Lung (tissue), 11 donors: ENCODE measurements at regions not wholly inside any gene's neighbourhood (a gene's known extent, or its start where the extent isn't known, plus 50 kb on each side); places are given as distances from the start of the nearest gene placed in this dataset.

Experiments used
- ATAC-seq: fragments of 200-7000 bp; cut with Tn5 transposase; one replicate; pipeline ENCODE4 v1.9.1; 2020; ENCODE audit warnings: moderate number of reproducible peaks; ENCODE audit not compliant: insufficient read depth, low FRiP score
- DNase-seq, 3 donors: peaks; one replicate each; pipeline ENCODE4 v3.0.0-alpha.2; 2013 to 2017
- H3K27ac ChIP-seq, 2 donors: one replicate each; pipeline ENCODE4 v1.5.1; 2013; ENCODE audit warnings: mild to moderate bottlenecking in 2 of 2, moderate library complexity in 2 of 2, control low read depth in 1 of 2, inconsistent platforms in 1 of 2, low read depth in 1 of 2, low read length in 1 of 2
- H3K27me3 ChIP-seq, 3 donors: one replicate each; pipeline ENCODE4 v1.5.1; 2013; ENCODE audit warnings: low read length in 2 of 3; ENCODE audit not compliant: control insufficient read depth in 3 of 3, insufficient read depth in 3 of 3
- H3K36me3 ChIP-seq, 4 donors: one replicate each; pipeline ENCODE4 v1.5.1; 2013; ENCODE audit warnings: low read length in 4 of 4, mild to moderate bottlenecking in 1 of 4, moderate library complexity in 1 of 4; ENCODE audit not compliant: control insufficient read depth in 4 of 4, insufficient read depth in 4 of 4
- H3K4me1 ChIP-seq, 5 donors: one replicate each; pipeline ENCODE4 v1.5.1; 2013; ENCODE audit warnings: low read length in 5 of 5, mild to moderate bottlenecking in 2 of 5, moderate library complexity in 1 of 5; ENCODE audit not compliant: control insufficient read depth in 5 of 5, insufficient read depth in 5 of 5
- H3K4me3 ChIP-seq: one replicate; pipeline ENCODE4 v1.5.1; 2013; ENCODE audit warnings: mild to moderate bottlenecking, control low read depth, moderate library complexity
- H3K9ac ChIP-seq, 2 donors: one replicate each; pipeline ENCODE4 v1.5.1; 2013; ENCODE audit warnings: low read length in 2 of 2, control low read depth in 1 of 2; ENCODE audit not compliant: insufficient read depth in 1 of 2
- H3K9me3 ChIP-seq, 4 donors: one replicate each; pipeline ENCODE4 v1.5.1; 2013; ENCODE audit warnings: low read length in 3 of 4, mild to moderate bottlenecking in 1 of 4, moderate library complexity in 1 of 4; ENCODE audit not compliant: control insufficient read depth in 4 of 4, insufficient read depth in 3 of 4
- CTCF ChIP-seq: IDR thresholded peaks from 2 replicates; pipeline ENCODE4 v1.5.1; 2012; ENCODE audit warnings: mild to moderate bottlenecking; ENCODE audit errors: control extremely low read depth, extremely low read depth
- WGBS, 2 donors: extraction: QIAGEN DNeasy Blood & Tissue Kit; methylation state at CpG; one replicate each; pipeline ENCODE4 v1.1.7; 2013; 5-methylcytosine and 5-hydroxymethylcytosine counted together
- donor health status: control.
- donor health status: control.
- donor health status: Bipolar disorder and iron deficiency.
- donor health status: healthy.
- donor health status: DM: yes; HTN: yes; CAD: no.

DNA sequence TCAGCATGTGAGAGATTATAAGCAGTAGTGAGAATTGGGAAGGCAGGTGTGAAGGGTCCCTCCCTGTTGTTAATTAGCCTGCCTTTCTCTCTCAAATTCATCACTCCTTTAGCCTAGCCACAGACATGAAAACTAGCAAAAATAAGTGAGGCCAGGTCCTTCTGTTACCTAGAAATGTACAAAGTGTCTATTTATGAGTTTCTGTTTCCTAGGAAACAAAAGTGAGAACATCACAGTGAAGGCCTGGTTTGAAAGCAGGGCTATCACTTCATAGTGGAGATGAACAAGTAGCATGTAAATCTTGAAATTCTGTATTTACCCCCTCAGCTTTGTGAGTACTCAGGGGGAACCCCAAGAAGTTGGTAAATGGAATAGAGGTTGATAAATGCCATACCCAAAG is 78.2 kb upstream of the UMPS start:
- H3K4me3 ChIP-seq = no peak overlapping the region
- ATAC-seq (no peak), DNase-seq (no peak)
- H3K4me1 ChIP-seq = peaks cover 0 to 15% (median 0%) of the 10 kb centered on the region in 5 donors
- no peak for TF ChIP-seq CTCF
- no peaks in the 10 kb centered on the region for H3K27me3 ChIP-seq
- no peak overlapping the region for H3K27ac ChIP-seq
- H3K9ac ChIP-seq = no peak overlapping the region
- H3K9me3 ChIP-seq = no peaks in the 10 kb centered on the region
- H3K36me3 ChIP-seq = peaks cover 0 to 21% (median 20%) of the 10 kb centered on the region in 4 donors

GRCh38 chr3:124653071-124653796 is 77.0 kb upstream of the UMPS start:
- DNase-seq (no peak), ATAC-seq (no peak)
- Histone ChIP-seq H3K27me3 (no peaks in the 10 kb centered on the region), H3K9ac (no peak overlapping the region), H3K4me1 (peaks cover 0 to 15% (median 0%) of the 10 kb centered on the region in 5 donors), H3K9me3 (no peaks in the 10 kb centered on the region), H3K4me3 (no peak overlapping the region), H3K27ac (peak overlapping the region in 1 of 2 donors; percentile 35), H3K36me3 (peaks cover 2 to 31% (median 25%) of the 10 kb centered on the region in 4 donors)
- no peak for TF ChIP-seq CTCF
- 73 to 82% methylated on average over 3 of the region's 3 CpGs for WGBS, 2 donors

- WGBS, 2 donors = 35 to 60% methylated on average over 4 of the region's 4 CpGs
- Histone ChIP-seq H3K36me3 (peaks cover 3 to 35% (median 30%) of the 10 kb centered on the region in 4 donors), H3K4me1 (peaks cover 0 to 15% (median 0%) of the 10 kb centered on the region in 5 donors), H3K9me3 (no peaks in the 10 kb centered on the region), H3K27ac (peak overlapping the region in 1 of 2 donors; percentile 87), H3K27me3 (no peaks in the 10 kb centered on the region), H3K4me3 (no peak overlapping the region), H3K9ac (no peak overlapping the region)
- ATAC-seq (no peak), DNase-seq (peak in 1 of 3 donors; percentile 6)
- no peak for TF ChIP-seq CTCF
Observed at GRCh38 chr3:124653797-124654469, 76.3 kb upstream of the UMPS start.
